ENCODE measurements at regions not wholly inside any gene's neighbourhood (a gene's known extent, or its start where the extent isn't known, plus 50 kb on each side); places are given as distances from the start of the nearest gene placed in this dataset.

GRCh38 chr12:53811606-53812005, 59.8 kb upstream of the CISTR start:
- Histone ChIP-seq H3K79me1 (ENCODE audit: low read depth, low read length) (no peaks in the 10 kb centered on the region), H3K36me3 (ENCODE audit: control insufficient read depth in 2 of 4, insufficient read depth in 4 of 4, low read length in 3 of 4) (no peaks in the 10 kb centered on the region), H4K5ac (ENCODE audit: insufficient read length, low read depth, low read length) (no peak overlapping the region), H3K9me3 (ENCODE audit: insufficient read depth in 2 of 2, low read depth in 1 of 2, low read length in 1 of 2) (no peaks in the 10 kb centered on the region), H2BK12ac (ENCODE audit: low read depth, low read length) (no peak overlapping the region), H2BK120ac (replicated peaks; ENCODE audit: low read depth, low read length) (no peak overlapping the region), H3K9ac (replicated peaks in 1 of 4; ENCODE audit: extremely low read depth in 1 of 4, low read depth in 3 of 4, low read length in 3 of 4) (no peak overlapping the region), H2BK15ac (ENCODE audit: low read length) (no peak overlapping the region), H3K4me2 (ENCODE audit: insufficient read depth in 1 of 2, low read depth in 2 of 2, low read length in 2 of 2) (no peak overlapping the region), H2BK20ac (ENCODE audit: low read length) (no peak overlapping the region), H3K23ac (ENCODE audit: insufficient read length) (no peak overlapping the region), H3K14ac (ENCODE audit: insufficient read length) (no peak overlapping the region), H3K18ac (ENCODE audit: extremely low read depth, low read length) (no peak overlapping the region), H3K4ac (replicated peaks; ENCODE audit: insufficient read length, low read depth, low read length) (no peak overlapping the region), H3K4me3 (ENCODE audit: extremely low read depth in 1 of 4, insufficient read depth in 2 of 4, low read depth in 3 of 4, low read length in 4 of 4) (no peak overlapping the region), H2AFZ (ENCODE audit: low read length) (no peak overlapping the region), H3K23me2 (ENCODE audit: low read depth, low read length) (no peaks in the 10 kb centered on the region), H3K79me2 (ENCODE audit: control insufficient read depth in 1 of 2, insufficient read depth in 2 of 2, low read length in 2 of 2) (no peaks in the 10 kb centered on the region), H3K56ac (replicated peaks; ENCODE audit: insufficient read length, low read depth, low read length) (no peak overlapping the region), H3K27me3 (replicated peaks in 1 of 4; ENCODE audit: control insufficient read depth in 3 of 4, extremely low read depth in 1 of 4, insufficient read depth in 3 of 4, low read length in 3 of 4) (peaks cover 0 to 5% (median 1%) of the 10 kb centered on the region in 4 experiments; a peak in 3 of 7 replicates), H4K8ac (ENCODE audit: extremely low read depth, insufficient read depth, low read length) (no peak overlapping the region), H4K20me1 (replicated peaks in 1 of 2; ENCODE audit: control insufficient read depth in 1 of 2, insufficient read depth in 2 of 2, low read length in 2 of 2) (no peaks in the 10 kb centered on the region), H3K4me1 (replicated peaks in 1 of 4; ENCODE audit: control insufficient read depth in 3 of 4, insufficient read depth in 4 of 4, low read length in 3 of 4) (peaks cover 0 to 1% (median 0%) of the 10 kb centered on the region in 4 experiments; a peak in 1 of 7 replicates), H3K27ac (ENCODE audit: low read depth, low read length) (no peak overlapping the region), H2BK5ac (ENCODE audit: low read depth, low read length) (no peak overlapping the region), H2AK5ac (ENCODE audit: low read depth, low read length) (no peak overlapping the region), H4K91ac (replicated peaks; ENCODE audit: insufficient read length, low read length) (no peak overlapping the region)
- FAIRE-seq (no peak), DNase-seq (ENCODE audit: low read depth in 1 of 2, low spot score in 2 of 2) (no peak)
- POLR2A ChIA-PET (ENCODE audit: partially characterized antibody), result interaction anchor here (0.8 kb wide), 1 partner anchor 9 kb away, joined by 4 read pairs; no protein-coding TSS in a partner anchor
- 76% methylated on average over 8 of the region's 8 CpGs; no CpG with 5 or more reads in 1 of the 2 experiments for WGBS, 2 experiments (ENCODE audit: extremely low coverage in 1 of 2, insufficient coverage in 1 of 2, insufficient read length in 1 of 2, insufficient replicate concordance in 2 of 2, low coverage in 1 of 2, low lambda C conversion rate in 2 of 2, missing lambda C conversion rate in 1 of 2)
- TF ChIP-seq JUN (IDR thresholded peaks at IDR 0.05; ENCODE audit: low read depth, low read length) (no peak), EZH2 (IDR thresholded peaks at IDR 0.05; ENCODE audit: low read depth, low read length, severe bottlenecking) (no peak), USF2 (IDR thresholded peaks at IDR 0.05; ENCODE audit: low read length) (no peak), POU5F1 (IDR thresholded peaks at IDR 0.05; ENCODE audit: low read depth, low read length) (no peak), ATF3 (IDR thresholded peaks at IDR 0.05; ENCODE audit: insufficient read depth, low read depth, low read length) (no peak), SP4 (IDR thresholded peaks at IDR 0.05; ENCODE audit: low read length) (no peak), SIN3A (conservative IDR thresholded peaks at IDR 0.05 in 1 of 2, IDR thresholded peaks at IDR 0.05 in 1 of 2; ENCODE audit: low read depth in 1 of 2, low read length in 2 of 2) (no peak), GABPA (IDR thresholded peaks at IDR 0.05; ENCODE audit: borderline replicate concordance, insufficient read depth, low read length) (no peak)
- CTCF ChIA-PET (ENCODE audit: partially characterized antibody), result interaction anchor here (1.5 to 5.7 kb wide), 3 partner anchors 9 to 19 kb away, joined by 6 to 24 read pairs (median 11); no protein-coding TSS in a partner anchor

Data from H1 (cell line).